Activated CD8-positive, alpha-beta T cell treated with anti-CD3 and anti-CD28 coated beads for 36 hours (primary cell): ENCODE measurements at regions not wholly inside any gene's neighbourhood (a gene's known extent, or its start where the extent isn't known, plus 50 kb on each side); places are given as distances from the start of the nearest gene placed in this dataset.

Experiments used
- ATAC-seq: fragments of 200-7000 bp; cut with Tn5 transposase; one replicate; pipeline ENCODE4 v1.10.0; 2021; ENCODE audit warnings: mild to moderate bottlenecking, moderate library complexity
- CTCF ChIA-PET: fragments of 350-600 bp; sonication (Branson Sonifier 250); formaldehyde crosslinking; loops from one replicate; lab custom pipeline; 2021; ENCODE audit warnings: antibody characterized with exemption; lab: Charles Lee
- POLR2A ChIA-PET: fragments of 350-600 bp; sonication (Branson Sonifier 250); formaldehyde crosslinking; loops from one replicate; lab custom pipeline; 2021; ENCODE audit warnings: antibody characterized with exemption; lab: Charles Lee
- DNase-seq: peaks from one replicate; pipeline ENCODE4 v3.0.0-alpha.2; 2020
- H3K27ac Mint-ChIP-seq: one replicate; pipeline ENCODE4 v1.8.0; 2021; ENCODE audit warnings: mild to moderate bottlenecking, mixed read lengths
- H3K27me3 Mint-ChIP-seq: one replicate; pipeline ENCODE4 v1.8.0; 2021; ENCODE audit warnings: mixed read lengths
- H3K36me3 Mint-ChIP-seq: one replicate; pipeline ENCODE4 v1.8.0; 2021; ENCODE audit warnings: low read depth, mixed read lengths
- H3K4me1 Mint-ChIP-seq: one replicate; pipeline ENCODE4 v1.8.0; 2021; ENCODE audit warnings: low read depth, mixed read lengths
- H3K4me3 Mint-ChIP-seq: one replicate; pipeline ENCODE4 v1.8.0; 2021; ENCODE audit warnings: mild to moderate bottlenecking, moderate library complexity, mixed read lengths
- H3K9me3 Mint-ChIP-seq: one replicate; pipeline ENCODE4 v1.8.0; 2021; ENCODE audit warnings: mixed read lengths
- CTCF ChIP-seq: fragments of 200-600 bp; IDR thresholded peaks from one replicate; pipeline ENCODE4 v1.8.0; 2022; ENCODE audit warnings: antibody characterized with exemption, mild to moderate bottlenecking
- intact Hi-C: fragments of 100-400 bp; cut with micrococcal nuclease; formaldehyde crosslinking; loops from one replicate; pipeline ENCODE4 v1.10.0; 2022

- H3K4me1 Mint-ChIP-seq: peaks cover 4% of the 10 kb centered on the region
- H3K36me3 Mint-ChIP-seq: no peaks in the 10 kb centered on the region
- H3K27me3 Mint-ChIP-seq: peaks cover 23% of the 10 kb centered on the region
- H3K9me3 Mint-ChIP-seq: no peaks in the 10 kb centered on the region
- no peak overlapping the region for H3K27ac Mint-ChIP-seq
- ATAC-seq (no peak), DNase-seq (no peak)
- CTCF ChIA-PET: no interaction called here
- no peak for TF ChIP-seq CTCF
- POLR2A ChIA-PET: no interaction called here
- no peak overlapping the region for H3K4me3 Mint-ChIP-seq
- intact Hi-C loops: no loop called here
These were observed 150.3 kb upstream of the FAM20C start for GRCh38 chr7:41917-42565.

GRCh38 chr7:43791-44540 lies 148.4 kb upstream of the FAM20C start:
- DNase-seq: no peak
- no peaks in the 10 kb centered on the region for H3K36me3 Mint-ChIP-seq
- intact Hi-C loops: no loop called here
- peaks cover 4% of the 10 kb centered on the region for H3K4me1 Mint-ChIP-seq
- POLR2A ChIA-PET: no interaction called here
- no peaks in the 10 kb centered on the region for H3K9me3 Mint-ChIP-seq
- CTCF ChIA-PET: no interaction called here
- ATAC-seq: no peak
- no peak overlapping the region for H3K27ac Mint-ChIP-seq
- no peak overlapping the region for H3K4me3 Mint-ChIP-seq
- peaks cover 24% of the 10 kb centered on the region for H3K27me3 Mint-ChIP-seq
- TF ChIP-seq CTCF: no peak

GRCh38 chr7:44541-44896 lies 147.9 kb upstream of the FAM20C start:
- no peak overlapping the region for H3K27ac Mint-ChIP-seq
- ChIA-PET CTCF (no interaction called here), POLR2A (no interaction called here)
- no peaks in the 10 kb centered on the region for H3K9me3 Mint-ChIP-seq
- no peak for DNase-seq
- TF ChIP-seq CTCF: no peak
- no peak for ATAC-seq
- intact Hi-C loops: no loop called here
- H3K4me3 Mint-ChIP-seq: no peak overlapping the region
- H3K27me3 Mint-ChIP-seq: peaks cover 24% of the 10 kb centered on the region
- peaks cover 4% of the 10 kb centered on the region for H3K4me1 Mint-ChIP-seq
- H3K36me3 Mint-ChIP-seq: no peaks in the 10 kb centered on the region

- no peak overlapping the region for H3K4me3 Mint-ChIP-seq
- no peaks in the 10 kb centered on the region for H3K9me3 Mint-ChIP-seq
- DNase-seq (peak; percentile 55), ATAC-seq (peak; percentile 94)
- no peaks in the 10 kb centered on the region for H3K36me3 Mint-ChIP-seq
- H3K27me3 Mint-ChIP-seq: peaks cover 24% of the 10 kb centered on the region
- ChIA-PET CTCF (interaction anchor here (1.2 kb wide), 2 partner anchors 10 to 16 kb away, joined by 3 read pairs; no protein-coding TSS in a partner anchor), POLR2A (no interaction called here)
- intact Hi-C loops: no loop called here
- TF ChIP-seq CTCF: no peak
- no peak overlapping the region for H3K27ac Mint-ChIP-seq
- peaks cover 4% of the 10 kb centered on the region for H3K4me1 Mint-ChIP-seq
These were observed 147.0 kb upstream of the FAM20C start for GRCh38 chr7:45106-46090.
